ENCODE measurements at regions not wholly inside any gene's neighbourhood (a gene's known extent, or its start where the extent isn't known, plus 50 kb on each side); places are given as distances from the start of the nearest gene placed in this dataset.
"Not testable (repeated sequence)": the region's sequence is repeated elsewhere in the genome, so short reads cannot be mapped to it uniquely, and the experiment has no call there.

GRCh38 chr1:120648915-120649623, 74.7 kb upstream of the NBPF26 start:
- TF ChIP-seq CTCF (optimal IDR thresholded peaks at IDR 0.05 in 1 of 3, IDR thresholded peaks at IDR 0.05 in 1 of 3, conservative IDR thresholded peaks at IDR 0.05 in 1 of 3; ENCODE audit: extremely low read depth in 1 of 3, insufficient read depth in 2 of 3, low read length in 3 of 3); EZH2 (IDR thresholded peaks at IDR 0.05; ENCODE audit: low read length): not testable (repeated sequence)
